ENCODE measurements at regions not wholly inside any gene's neighbourhood (a gene's known extent, or its start where the extent isn't known, plus 50 kb on each side); places are given as distances from the start of the nearest gene placed in this dataset.

- TF ChIP-seq CTCF (IDR thresholded peaks at IDR 0.05), result no peak
- TF ChIP-seq POLR2A (IDR thresholded peaks at IDR 0.05), result no peak
Observed at GRCh38 chr2:196445991-196446390, 193.5 kb upstream of the CCDC150 start.

All from lower leg skin (tissue), 3 donors.